HG03103 (cell line): ENCODE measurements at regions not wholly inside any gene's neighbourhood (a gene's known extent, or its start where the extent isn't known, plus 50 kb on each side); places are given as distances from the start of the nearest gene placed in this dataset.

ENCODE experiments used
- ATAC-seq: cut with Tn5 transposase; IDR thresholded peaks from one replicate; pipeline ENCODE4 v1.9.1; 2021; ENCODE audit warnings: low read depth; ENCODE audit not compliant: unreplicated experiment

DNA sequence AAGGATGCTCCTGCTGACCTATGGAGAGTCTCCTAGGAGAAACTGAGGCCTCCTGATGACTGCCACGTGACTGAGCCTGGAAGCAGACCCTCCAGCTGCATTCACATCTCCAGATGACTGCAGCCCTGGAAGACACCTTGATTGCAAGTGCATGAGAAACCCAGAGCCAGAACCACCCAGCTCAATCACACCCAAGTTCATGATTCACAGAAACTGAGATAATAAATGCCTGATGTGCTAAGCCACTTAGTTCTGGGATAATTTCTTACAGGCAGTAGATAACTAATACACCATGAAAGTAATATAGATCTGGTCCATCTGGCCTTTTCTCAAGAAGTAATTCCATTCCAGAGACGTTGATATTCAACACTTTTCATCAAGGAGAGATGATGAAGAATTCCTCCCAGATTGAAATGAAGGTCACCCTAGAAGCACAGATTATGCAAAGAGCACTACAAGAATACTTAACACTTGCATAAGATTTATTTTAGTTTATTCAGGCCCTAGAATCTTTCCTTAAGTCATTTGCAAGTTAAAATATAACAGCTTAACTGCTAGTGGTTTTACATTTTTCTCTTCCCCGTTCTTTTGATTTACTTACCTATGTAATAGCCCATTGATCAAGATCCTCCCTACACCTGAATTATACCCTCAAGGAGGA lies 208.2 kb upstream of the INHBA start:
- no peak for ATAC-seq

DNA sequence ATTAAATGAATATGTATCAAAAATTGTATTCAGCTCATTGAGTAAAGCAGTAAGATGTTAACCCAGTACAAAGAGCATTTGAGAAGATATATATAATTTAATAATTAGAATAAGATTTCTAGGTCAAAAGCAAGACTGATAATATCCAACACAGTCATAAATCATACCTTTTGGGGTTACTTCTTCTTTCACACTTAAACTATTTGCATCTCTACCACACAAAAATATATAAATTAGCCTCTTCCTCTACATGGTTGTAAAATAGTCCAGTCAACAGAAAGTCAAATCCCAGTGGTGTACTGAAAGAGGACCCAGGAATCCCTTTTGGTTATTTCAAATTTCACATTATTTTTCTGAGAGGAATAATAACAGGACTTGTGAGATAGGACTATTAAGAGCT lies 204.6 kb upstream of the INHBA start:
- ATAC-seq, result no peak

DNA sequence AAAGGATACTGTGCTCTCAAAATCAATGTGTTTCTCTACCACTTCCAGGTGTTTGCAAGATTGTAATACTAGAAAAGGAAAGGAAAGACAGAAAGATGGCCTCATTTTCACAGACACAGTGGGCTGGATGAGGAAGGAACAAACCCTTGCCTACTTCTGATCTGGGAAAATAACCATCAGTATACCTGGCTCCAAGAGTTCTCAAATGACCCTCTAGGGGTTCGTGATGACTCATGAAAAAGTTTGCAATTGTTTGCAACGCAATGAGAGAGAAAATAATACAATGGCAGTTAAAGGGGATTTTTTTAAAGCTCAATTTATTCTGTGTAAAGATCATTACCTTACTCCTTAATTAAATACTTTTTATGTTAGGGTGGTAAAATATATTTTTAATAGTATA lies 197.6 kb upstream of the INHBA start:
- ATAC-seq, result no peak

DNA sequence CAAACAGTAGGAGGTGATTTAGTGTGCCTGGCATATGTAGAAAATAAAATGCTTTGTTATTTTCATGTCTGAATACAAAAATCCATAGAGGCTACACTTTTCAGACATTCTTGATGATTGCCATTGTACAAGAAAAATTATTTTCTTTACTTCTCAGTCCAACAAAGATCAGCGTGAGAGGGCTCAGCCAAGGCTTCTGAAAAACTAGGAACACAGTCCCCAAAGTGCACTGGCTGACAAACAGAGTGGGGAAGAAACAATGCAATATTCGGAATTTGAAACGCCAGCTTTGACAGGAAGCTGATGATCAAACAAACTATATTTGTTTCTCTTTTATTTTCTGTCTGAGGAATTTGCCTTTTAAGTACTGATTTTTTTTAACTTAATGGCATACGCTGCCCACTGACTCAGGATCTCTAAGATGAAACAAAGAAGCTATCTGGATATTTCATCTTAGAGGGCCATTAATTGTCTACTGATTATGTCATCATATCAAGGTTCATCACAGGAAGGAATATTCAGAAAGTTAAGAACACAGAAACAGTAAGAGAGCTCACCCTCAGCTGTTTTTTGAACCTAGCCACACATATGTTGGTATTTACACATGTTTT lies 197.0 kb upstream of the INHBA start:
- no peak for ATAC-seq

DNA sequence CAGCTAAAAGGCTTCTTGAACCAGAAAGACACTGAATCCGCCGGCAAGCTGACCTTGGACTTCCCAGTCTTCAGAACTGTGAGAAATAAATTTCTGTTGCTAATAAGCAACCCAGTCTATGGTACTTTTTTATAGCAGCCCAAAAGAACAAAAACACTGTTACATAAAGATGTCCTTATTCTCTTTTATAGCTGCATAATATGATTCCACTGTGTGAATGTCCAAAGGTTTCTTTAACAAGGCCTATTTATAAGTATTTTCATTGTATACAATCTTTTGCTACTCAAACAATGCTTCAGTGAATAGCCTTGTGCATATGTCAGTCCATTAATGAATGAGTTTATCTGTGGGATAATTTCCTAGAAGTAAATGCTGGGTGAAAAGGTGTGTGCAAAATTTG lies 190.8 kb upstream of the INHBA start:
- ATAC-seq, result no peak

DNA sequence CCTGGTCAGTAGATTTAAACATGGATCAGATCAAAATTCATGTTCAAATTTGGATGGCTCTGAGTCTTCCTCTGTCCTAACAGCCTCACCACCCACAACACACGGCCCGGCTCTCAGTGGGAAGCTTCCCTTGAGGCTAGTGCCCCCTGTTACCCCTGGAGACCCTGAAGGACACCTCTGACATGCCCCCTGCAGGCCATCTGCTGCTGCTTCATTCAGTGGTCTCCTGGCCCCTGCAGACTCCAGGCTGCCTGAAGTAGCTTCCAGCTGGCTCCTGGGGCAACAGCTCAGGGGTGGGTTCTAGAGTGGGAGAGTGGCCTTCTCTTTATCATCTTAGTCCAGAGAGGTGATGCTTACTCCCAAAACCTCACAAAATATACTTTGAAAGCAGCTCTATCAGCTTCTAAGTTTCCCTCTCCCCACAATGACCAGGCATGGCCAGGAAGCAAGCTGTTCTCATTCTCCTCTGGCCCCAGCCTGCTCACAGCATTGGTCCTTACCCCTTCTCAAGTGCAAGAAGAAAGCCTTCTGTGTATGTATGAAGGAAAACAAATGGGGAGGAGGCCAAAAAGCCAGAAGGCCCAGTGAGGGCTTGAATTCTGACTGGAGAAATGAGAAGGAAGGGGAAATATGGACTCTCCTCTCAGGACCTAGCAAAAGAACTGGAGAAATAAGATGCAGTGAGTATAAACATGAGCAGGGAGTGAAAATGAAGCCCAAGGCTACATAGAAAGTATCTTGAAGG lies 189.6 kb upstream of the INHBA start:
- ATAC-seq, result no peak

DNA sequence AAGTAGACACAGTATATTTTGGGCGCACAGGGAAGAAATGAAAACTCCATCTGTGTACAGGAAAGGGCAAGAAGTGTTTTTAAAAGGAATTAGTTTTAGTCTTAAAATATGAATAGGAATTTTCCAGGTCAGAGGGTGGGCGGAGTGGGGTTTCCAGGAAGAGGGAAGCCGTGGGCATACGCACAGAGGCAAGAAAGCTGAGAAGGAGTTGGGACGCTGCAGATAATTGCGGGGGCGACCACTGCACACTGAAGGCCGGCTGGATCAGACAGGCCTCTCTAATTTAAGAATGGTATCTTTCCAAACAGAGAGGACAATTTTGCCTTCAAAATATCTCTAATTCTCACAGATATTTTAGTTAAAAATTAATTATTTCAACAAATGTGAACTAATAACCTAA lies 189.1 kb upstream of the INHBA start:
- no peak for ATAC-seq

DNA sequence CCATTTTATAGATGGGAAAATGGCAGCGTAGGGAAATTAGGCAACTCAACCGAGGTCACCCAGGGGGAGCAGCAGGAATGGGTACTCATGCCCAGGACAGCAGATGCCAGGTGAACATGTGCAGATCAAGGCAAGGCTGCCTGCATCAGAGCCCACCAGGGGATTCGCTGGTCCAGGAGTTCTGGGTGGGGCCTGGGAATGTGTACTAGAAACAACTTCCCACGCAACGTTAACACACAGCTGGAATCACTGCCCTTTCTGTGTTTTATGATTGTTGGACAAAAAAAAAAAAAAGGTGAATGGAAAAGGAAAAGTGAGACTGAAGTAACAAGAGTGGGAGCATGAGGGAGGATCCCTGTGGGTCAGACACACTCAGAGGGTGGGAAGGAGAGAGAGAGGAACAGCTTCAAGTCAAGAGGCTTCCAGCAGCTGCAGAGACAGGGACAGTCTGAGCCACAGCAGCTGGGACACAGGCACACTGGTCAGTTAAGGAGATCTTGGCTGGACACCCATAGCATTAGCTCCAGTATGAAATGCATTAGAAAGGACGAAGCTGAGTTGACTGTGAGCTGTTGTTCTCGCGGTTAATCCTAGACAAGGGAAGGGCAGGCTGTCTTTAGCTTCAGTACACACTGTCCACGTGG lies 187.9 kb upstream of the INHBA start:
- no peak for ATAC-seq

DNA sequence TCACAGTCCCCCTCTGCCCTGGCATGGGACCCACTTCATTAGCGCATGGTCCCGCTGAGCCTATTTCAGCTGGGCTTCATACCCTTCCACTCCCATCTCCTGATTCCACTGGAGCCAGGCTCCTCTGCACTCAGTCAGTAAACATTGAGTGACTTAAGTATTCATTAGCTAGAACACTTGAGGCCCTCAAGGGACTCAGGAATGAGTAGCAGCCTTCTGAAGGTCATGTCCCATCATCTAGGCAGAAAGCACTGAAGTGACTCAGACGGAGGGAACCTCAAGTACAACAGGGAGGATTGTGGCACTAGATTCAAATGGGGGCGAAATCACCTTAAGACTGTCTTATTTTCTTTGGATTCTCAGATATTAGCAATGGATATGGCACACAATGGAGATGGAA lies 186.6 kb upstream of the INHBA start:
- ATAC-seq, result no peak

DNA sequence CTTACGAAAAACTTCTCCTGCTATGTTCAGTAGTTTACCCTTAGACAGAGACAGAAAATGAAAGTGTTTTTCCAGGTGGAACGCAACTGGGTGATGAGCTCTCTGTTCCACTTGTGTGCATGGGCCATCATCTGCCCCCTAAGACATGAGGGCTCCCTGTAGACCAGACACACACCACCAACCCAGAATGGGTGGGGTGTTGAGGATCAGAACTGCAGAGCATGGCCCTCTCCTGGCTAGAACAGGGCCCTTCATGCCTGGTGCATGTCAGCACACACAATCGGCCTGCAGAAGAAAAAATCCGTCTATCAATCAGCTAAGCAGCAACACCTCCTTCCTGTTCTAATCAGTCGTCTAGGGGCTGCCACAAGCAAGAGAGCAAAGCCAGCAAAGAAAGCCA lies 186.2 kb upstream of the INHBA start:
- no peak for ATAC-seq

DNA sequence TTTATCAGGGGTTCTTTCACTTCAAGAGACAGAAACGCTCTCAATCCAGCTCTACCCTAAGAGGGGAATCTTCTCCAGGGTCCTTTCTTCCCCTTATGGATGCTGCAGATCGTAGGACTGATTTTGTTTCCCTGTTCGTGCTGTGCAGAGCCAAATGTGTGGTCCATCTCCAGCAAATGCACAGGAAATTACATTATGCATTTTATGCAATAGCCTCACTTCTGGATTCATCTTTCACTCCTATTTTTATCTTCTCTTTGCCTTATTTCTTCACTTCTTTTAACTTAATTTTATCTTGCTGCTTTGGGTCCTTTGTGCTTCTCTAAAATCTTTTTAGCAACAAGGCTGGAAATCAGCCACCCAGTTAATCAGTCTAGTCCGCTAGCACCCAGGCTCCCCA lies 184.5 kb upstream of the INHBA start:
- ATAC-seq, result no peak

DNA sequence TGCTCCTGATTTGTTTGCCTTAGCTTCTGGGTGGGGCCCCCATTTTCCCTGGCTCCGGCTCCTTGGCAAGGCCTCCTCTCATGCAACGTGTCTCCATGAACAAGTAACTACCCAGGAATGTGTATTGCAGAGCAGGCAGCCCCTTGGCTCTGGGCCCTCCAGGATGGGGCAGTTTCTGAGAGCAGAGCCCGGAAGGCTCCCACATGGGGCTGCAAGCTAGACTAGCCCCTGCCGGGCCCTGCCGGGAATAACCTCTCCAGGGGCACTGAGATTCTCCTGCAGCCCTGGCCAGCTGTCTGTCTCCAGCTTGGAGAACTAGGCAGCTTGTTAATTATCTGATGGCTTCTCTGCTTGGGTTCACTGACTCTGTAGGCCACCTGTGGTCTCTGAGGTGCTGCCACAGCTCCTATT lies 184.0 kb upstream of the INHBA start:
- no peak for ATAC-seq

DNA sequence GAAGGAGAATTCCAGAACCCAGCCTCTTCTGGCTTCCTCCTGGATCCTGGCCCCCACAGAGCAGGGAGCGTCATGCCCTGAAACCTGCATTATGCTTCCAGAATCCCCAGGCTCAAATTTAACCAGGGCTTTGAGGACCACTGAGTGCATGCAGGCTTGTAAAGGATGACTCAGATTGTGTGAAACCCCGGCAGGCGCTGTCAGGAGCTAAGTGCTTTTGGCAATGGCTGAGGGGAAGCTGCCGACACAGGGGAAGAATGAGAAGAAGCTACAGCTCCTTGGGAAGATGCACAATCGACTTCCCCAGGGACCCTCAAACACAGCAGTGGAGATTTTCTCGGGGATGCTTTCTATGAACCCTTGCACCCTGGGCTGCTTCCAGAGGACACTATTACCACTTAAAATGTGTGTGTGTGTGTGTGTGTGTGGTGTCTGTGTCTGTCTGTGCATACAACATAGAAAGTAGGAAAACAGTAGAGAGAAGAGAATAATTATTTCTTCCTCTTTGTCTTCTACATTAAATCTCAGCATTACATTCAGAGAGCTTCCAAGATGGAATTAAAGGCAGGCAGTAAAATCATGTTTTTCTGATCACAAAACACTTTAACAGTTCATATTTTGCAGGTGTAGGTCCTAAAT lies 183.5 kb upstream of the INHBA start:
- ATAC-seq, result no peak

DNA sequence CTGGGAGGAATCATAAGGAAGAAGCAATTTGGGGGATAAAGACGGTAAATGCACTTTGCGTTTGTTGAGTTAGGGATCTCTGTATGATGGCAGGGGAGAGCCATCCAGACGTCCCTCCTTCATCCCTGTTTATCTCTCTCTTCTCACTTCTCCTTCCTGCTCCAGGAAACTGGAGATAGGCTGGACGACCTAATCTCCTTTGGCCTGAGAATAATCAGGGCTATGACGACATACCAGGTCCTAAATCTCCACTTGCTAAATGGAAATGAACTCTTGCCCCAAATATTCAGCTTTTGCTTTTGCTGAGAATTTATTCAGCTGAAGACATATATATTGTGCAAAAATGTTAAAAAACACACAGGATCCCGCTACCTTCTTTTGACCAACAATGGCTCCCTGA lies 182.9 kb upstream of the INHBA start:
- ATAC-seq, result no peak

DNA sequence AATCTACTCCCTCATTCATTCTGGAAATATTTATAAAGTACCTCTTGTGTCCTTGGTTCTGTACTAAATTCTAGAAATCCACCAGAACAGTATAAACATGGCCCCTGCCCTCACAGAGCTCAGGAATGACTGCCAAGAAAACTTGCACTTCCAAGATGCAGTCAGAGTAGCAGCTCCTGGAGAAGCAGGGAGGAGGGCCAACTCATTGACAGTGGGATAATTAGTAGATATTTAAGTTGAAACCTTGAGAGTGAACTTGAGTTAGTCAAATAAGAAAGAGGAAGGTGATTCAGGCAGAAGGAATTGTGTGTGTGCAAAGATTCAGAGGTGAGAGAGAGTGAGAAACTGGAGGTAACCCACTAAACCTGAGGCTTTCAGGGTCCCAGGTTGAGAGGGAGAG lies 182.2 kb upstream of the INHBA start:
- ATAC-seq, result no peak

DNA sequence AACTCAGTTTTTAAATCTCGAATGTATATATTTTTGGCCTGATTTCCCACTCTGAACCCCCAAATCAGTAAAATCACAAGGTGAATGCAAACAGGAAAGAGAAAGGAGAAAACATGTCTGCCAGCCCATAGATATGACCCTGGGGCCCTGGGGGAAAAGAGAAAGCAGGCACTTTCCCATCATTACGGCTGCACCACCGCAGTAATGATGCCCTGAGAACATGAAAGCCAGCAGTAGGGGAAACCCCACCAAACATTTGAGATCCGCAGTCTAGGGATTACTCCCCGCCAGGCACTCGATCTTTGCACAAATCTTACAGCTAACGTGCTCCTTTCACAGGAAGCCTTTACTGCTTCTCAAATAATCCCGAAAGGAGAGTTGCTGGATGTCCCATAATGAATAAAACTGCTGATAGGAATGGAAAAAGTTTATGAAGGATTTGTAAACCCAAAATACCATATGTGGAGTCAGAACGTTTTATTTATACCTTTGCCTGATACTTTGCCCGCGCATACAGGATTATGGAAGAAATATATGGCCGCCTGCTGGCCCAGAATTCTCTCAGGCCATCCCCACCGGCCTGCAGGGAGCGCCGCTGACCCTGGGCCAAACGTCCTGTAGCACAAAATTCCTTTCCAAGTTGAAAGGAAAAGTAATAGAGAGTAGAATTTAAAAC lies 180.0 kb upstream of the INHBA start:
- no peak for ATAC-seq

DNA sequence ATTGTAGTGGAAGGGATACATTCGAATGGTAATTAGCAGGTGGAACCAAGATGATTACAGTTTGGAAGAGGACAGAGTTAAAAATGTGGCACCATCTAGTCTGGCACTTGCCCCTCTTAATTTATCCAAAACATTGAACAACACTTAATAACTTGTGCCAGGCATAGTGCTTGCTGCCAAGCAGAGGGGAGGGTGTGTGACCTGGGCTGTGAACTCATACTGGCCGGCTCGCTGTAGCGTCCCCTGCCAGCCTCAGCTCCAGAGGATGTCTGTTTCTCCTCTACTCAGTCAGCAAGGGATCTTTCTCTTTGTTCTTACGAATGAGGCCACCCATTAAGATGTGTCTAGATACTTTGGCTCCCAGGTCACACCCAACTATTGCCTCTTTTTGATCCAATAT lies 179.4 kb upstream of the INHBA start:
- no peak for ATAC-seq

DNA sequence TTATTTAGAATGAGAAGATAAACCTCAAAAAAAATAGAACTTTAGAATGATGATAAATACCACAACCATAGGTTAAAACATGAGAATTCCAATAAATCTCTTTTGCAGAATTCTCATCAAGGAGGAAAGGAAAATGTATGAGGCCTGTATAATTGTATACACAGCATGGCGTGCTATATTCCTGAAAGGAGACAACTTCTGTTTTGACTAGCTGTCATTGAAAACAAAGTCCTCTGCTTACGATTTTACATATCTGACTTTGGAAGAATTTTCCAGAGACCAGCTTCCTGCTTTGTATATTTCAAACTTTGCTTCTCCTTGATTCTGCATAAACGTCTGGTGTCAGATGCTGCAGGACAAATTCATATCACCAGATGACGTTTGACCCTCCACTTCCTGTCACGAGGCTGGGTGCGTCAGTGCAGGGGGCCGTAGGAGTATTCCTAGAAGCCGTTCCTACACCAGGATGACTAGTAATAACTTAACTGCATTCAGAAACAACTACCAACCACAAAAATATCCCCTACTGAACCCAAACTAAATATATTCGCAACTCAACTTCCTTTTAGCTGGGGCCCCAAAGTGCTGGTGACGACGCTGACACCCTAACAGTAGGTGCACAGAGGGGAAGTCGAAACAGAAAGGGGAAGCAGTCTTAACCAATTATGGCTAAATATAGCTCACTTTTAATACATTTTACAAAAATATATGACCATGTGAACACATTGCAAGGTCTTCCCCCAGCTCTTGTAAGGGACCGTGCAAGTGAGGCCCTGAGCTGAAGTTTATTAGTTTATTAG lies 178.6 kb upstream of the INHBA start:
- peak; percentile 94 for ATAC-seq

DNA sequence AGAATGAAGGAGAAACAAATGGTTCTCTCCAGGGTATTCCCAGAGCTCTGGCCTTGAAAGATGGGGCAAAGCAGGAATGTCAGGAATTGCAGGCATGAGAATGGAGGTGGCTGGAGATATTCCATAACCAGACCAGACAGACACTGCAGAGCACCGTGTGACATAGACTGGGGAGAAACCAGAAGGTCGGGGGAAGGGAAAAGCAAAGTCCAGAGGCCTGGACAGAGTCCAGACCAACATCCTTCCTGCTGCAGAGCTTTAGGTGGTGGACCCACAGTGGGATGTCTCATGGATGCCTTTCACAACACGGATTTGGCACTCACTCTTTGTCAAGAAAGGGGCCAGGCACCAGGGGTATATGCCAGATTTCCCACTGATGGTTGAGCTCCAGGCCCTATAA lies 177.2 kb upstream of the INHBA start:
- ATAC-seq, result no peak

DNA sequence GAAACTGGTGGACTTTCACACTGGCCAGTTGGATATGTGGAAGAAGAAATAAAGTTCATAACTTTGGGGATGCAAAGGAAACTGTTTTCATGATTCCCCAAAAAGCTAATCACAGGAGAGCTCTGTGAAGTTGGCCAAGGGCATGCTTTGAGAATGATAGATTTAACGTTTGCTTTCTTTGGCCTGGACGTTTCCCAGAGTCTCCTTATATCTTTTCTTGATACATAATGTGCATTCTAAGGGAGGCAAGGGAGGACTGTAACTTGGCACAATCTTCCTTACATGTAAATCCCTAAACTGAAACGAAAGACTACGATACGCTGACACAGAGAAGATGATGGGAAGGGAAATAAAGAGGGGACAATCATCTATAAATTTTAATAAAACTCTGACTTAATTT lies 176.5 kb upstream of the INHBA start:
- no peak for ATAC-seq
